ENCODE measurements at regions not wholly inside any gene's neighbourhood (a gene's known extent, or its start where the extent isn't known, plus 50 kb on each side); places are given as distances from the start of the nearest gene placed in this dataset.
"Not testable (repeated sequence)": the region's sequence is repeated elsewhere in the genome, so short reads cannot be mapped to it uniquely, and the experiment has no call there.

GRCh38 chr3:75237053-75237452 lies 427.1 kb upstream of the FRG2C start:
- DNase-seq (ENCODE audit: low spot score) (no peak), ATAC-seq (ENCODE audit: low FRiP score) (no peak)
- no peak for TF ChIP-seq CTCF (IDR thresholded peaks at IDR 0.05)

GRCh38 chr3:75237477-75237876 lies 426.7 kb upstream of the FRG2C start:
- TF ChIP-seq CTCF (IDR thresholded peaks at IDR 0.05): no peak
- ATAC-seq (ENCODE audit: low FRiP score) (no peak), DNase-seq (ENCODE audit: low spot score) (no peak)

- not testable (repeated sequence) for DNase-seq (ENCODE audit: low spot score); ATAC-seq (ENCODE audit: low FRiP score)
Measured at GRCh38 chr3:75241226-75241962, 422.7 kb upstream of the FRG2C start.

GRCh38 chr3:75242012-75242735 lies 422.0 kb upstream of the FRG2C start:
- no peak for TF ChIP-seq CTCF (IDR thresholded peaks at IDR 0.05)
- DNase-seq (ENCODE audit: low spot score) (no peak), ATAC-seq (ENCODE audit: low FRiP score) (no peak)

GRCh38 chr3:75248974-75249373 lies 415.2 kb upstream of the FRG2C start:
- ATAC-seq (ENCODE audit: low FRiP score): no peak
- no peak for TF ChIP-seq CTCF (IDR thresholded peaks at IDR 0.05)
- no peak for DNase-seq (ENCODE audit: low spot score)

- DNase-seq (ENCODE audit: low spot score): no peak
- ATAC-seq (ENCODE audit: low FRiP score): no peak
- no peak for TF ChIP-seq CTCF (IDR thresholded peaks at IDR 0.05)
Measured at GRCh38 chr3:75254685-75255084, 409.4 kb upstream of the FRG2C start.

GRCh38 chr3:75258825-75259683 lies 405.1 kb upstream of the FRG2C start:
- not testable (repeated sequence) for ATAC-seq (ENCODE audit: low FRiP score); DNase-seq (ENCODE audit: low spot score)

GRCh38 chr3:75260975-75261374 lies 403.2 kb upstream of the FRG2C start:
- ATAC-seq (ENCODE audit: low FRiP score): not testable (repeated sequence)

More at GRCh38 chr3:75260975-75261374, 403.2 kb upstream of the FRG2C start:
- not testable (repeated sequence) for DNase-seq (ENCODE audit: low spot score)
